ENCODE measurements at regions not wholly inside any gene's neighbourhood (a gene's known extent, or its start where the extent isn't known, plus 50 kb on each side); places are given as distances from the start of the nearest gene placed in this dataset.
"Not testable (repeated sequence)": the region's sequence is repeated elsewhere in the genome, so short reads cannot be mapped to it uniquely, and the experiment has no call there.

GRCh38 chr6:93675856-93676417 is 256.6 kb upstream of the EPHA7 start:
- H3K79me2 ChIP-seq, result no peaks in the 10 kb centered on the region
- no peak overlapping the region for H2AFZ ChIP-seq
- no peak for TF ChIP-seq CTCF (IDR thresholded peaks at IDR 0.05)
- H3K9me3 ChIP-seq (ENCODE audit: control insufficient read depth, low read length), result no peaks in the 10 kb centered on the region
- no peaks in the 10 kb centered on the region for H3K4me1 ChIP-seq
- H3K27me3 ChIP-seq (ENCODE audit: control insufficient read depth, insufficient read depth, low read length), result no peaks in the 10 kb centered on the region
- H3K27ac ChIP-seq, result no peak overlapping the region
- no peak overlapping the region for H3K9ac ChIP-seq
- no peak overlapping the region for H3K4me3 ChIP-seq (ENCODE audit: low read depth, low read length)
- H3K4me2 ChIP-seq (ENCODE audit: low read length), result no peak overlapping the region
- H3K36me3 ChIP-seq (ENCODE audit: control insufficient read depth, insufficient read depth, low read length), result no peaks in the 10 kb centered on the region

GRCh38 chr6:93663111-93663510 is 243.8 kb upstream of the EPHA7 start:
- Histone ChIP-seq H3K4me1 (no peaks in the 10 kb centered on the region), H3K4me2 (ENCODE audit: low read length) (no peak overlapping the region), H3K9me3 (ENCODE audit: control insufficient read depth, low read length) (no peaks in the 10 kb centered on the region), H3K79me2 (no peaks in the 10 kb centered on the region), H3K4me3 (ENCODE audit: low read depth, low read length) (no peak overlapping the region), H2AFZ (no peak overlapping the region), H3K27me3 (ENCODE audit: control insufficient read depth, insufficient read depth, low read length) (no peaks in the 10 kb centered on the region), H3K36me3 (ENCODE audit: control insufficient read depth, insufficient read depth, low read length) (no peaks in the 10 kb centered on the region), H3K9ac (no peak overlapping the region), H3K27ac (no peak overlapping the region)
- no peak for TF ChIP-seq CTCF (IDR thresholded peaks at IDR 0.05)

GRCh38 chr6:93654548-93654947 is 235.2 kb upstream of the EPHA7 start:
- H3K4me3 ChIP-seq (ENCODE audit: low read depth, low read length), result no peak overlapping the region

DNA sequence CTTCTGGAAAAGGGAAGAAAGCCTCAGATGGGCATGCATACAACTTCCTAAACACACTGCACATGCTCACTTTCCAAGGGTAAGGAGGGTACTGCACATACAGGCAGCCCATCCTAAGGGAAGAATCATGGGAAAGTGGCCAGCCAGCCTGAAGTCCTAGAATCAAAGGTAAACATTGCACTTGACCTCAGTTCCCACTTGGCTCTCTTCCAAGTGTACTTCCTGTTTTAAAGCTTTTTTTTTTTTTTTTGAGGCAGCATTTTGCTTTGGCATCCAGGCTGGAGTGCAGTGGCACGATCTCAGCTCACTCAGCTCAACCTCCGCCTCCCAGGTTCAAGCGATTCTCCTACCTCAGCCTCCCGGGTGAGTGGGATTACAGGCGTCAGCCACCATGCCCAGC is 225.3 kb upstream of the EPHA7 start:
- TF ChIP-seq CTCF (IDR thresholded peaks at IDR 0.05), result no peak
- Histone ChIP-seq H3K9ac (no peak overlapping the region), H3K27me3 (ENCODE audit: control insufficient read depth, insufficient read depth, low read length) (no peaks in the 10 kb centered on the region), H3K9me3 (ENCODE audit: control insufficient read depth, low read length) (no peaks in the 10 kb centered on the region), H3K36me3 (ENCODE audit: control insufficient read depth, insufficient read depth, low read length) (peaks cover 3% of the 10 kb centered on the region), H2AFZ (no peak overlapping the region), H3K27ac (no peak overlapping the region), H3K79me2 (no peaks in the 10 kb centered on the region), H3K4me1 (no peaks in the 10 kb centered on the region), H3K4me2 (ENCODE audit: low read length) (no peak overlapping the region), H3K4me3 (ENCODE audit: low read depth, low read length) (no peak overlapping the region)

More at GRCh38 chr6:93654548-93654947, 235.2 kb upstream of the EPHA7 start:
- H3K36me3 ChIP-seq (ENCODE audit: control insufficient read depth, insufficient read depth, low read length), result no peaks in the 10 kb centered on the region
- H3K9ac ChIP-seq, result no peak overlapping the region
- no peak overlapping the region for H2AFZ ChIP-seq
- H3K27me3 ChIP-seq (ENCODE audit: control insufficient read depth, insufficient read depth, low read length), result no peaks in the 10 kb centered on the region
- no peaks in the 10 kb centered on the region for H3K4me1 ChIP-seq
- no peaks in the 10 kb centered on the region for H3K9me3 ChIP-seq (ENCODE audit: control insufficient read depth, low read length)
- no peak overlapping the region for H3K27ac ChIP-seq
- H3K4me2 ChIP-seq (ENCODE audit: low read length), result no peak overlapping the region
- H3K79me2 ChIP-seq, result no peaks in the 10 kb centered on the region
- no peak for TF ChIP-seq CTCF (IDR thresholded peaks at IDR 0.05)

- H2AFZ ChIP-seq, result no peak overlapping the region
- H3K4me2 ChIP-seq (ENCODE audit: low read length), result no peak overlapping the region
- H3K4me1 ChIP-seq, result no peaks in the 10 kb centered on the region
- H3K9me3 ChIP-seq (ENCODE audit: control insufficient read depth, low read length), result no peaks in the 10 kb centered on the region
- no peak overlapping the region for H3K9ac ChIP-seq
- H3K27ac ChIP-seq, result no peak overlapping the region
- H3K4me3 ChIP-seq (ENCODE audit: low read depth, low read length), result no peak overlapping the region
- H3K27me3 ChIP-seq (ENCODE audit: control insufficient read depth, insufficient read depth, low read length), result no peaks in the 10 kb centered on the region
- no peak for TF ChIP-seq CTCF (IDR thresholded peaks at IDR 0.05)
- no peaks in the 10 kb centered on the region for H3K79me2 ChIP-seq
- no peaks in the 10 kb centered on the region for H3K36me3 ChIP-seq (ENCODE audit: control insufficient read depth, insufficient read depth, low read length)
These were observed 219.8 kb upstream of the EPHA7 start for GRCh38 chr6:93639126-93639525.

GRCh38 chr6:93636987-93637664 is 217.8 kb upstream of the EPHA7 start:
- not testable (repeated sequence) for H3K36me3 ChIP-seq (ENCODE audit: control insufficient read depth, insufficient read depth, low read length); H3K9ac ChIP-seq; H3K27me3 ChIP-seq (ENCODE audit: control insufficient read depth, insufficient read depth, low read length); H3K4me3 ChIP-seq (ENCODE audit: low read depth, low read length); H3K4me1 ChIP-seq; H2AFZ ChIP-seq; H3K27ac ChIP-seq; H3K4me2 ChIP-seq (ENCODE audit: low read length); H3K9me3 ChIP-seq (ENCODE audit: control insufficient read depth, low read length); H3K79me2 ChIP-seq
